Epithelial cell of esophagus (primary cell): ENCODE measurements at regions not wholly inside any gene's neighbourhood (a gene's known extent, or its start where the extent isn't known, plus 50 kb on each side); places are given as distances from the start of the nearest gene placed in this dataset.

ENCODE experiments used
- DNase-seq: peaks from one replicate; pipeline ENCODE4 v3.0.0; 2010; ENCODE audit warnings: low read depth
- H3K4me3 ChIP-seq: 2 replicates; pipeline ENCODE4 v1.5.1; 2011; ENCODE audit warnings: mild to moderate bottlenecking, low read length, control low read depth
- TF ChIP-seq, protein P1 (sequence below): IDR thresholded peaks from 2 replicates; pipeline ENCODE4 v1.5.1; 2011; ENCODE audit warnings: low read depth, mild to moderate bottlenecking, low read length, control low read depth, inconsistent platforms; ENCODE audit not compliant: insufficient read depth; ENCODE audit errors: missing control alignments

DNA sequence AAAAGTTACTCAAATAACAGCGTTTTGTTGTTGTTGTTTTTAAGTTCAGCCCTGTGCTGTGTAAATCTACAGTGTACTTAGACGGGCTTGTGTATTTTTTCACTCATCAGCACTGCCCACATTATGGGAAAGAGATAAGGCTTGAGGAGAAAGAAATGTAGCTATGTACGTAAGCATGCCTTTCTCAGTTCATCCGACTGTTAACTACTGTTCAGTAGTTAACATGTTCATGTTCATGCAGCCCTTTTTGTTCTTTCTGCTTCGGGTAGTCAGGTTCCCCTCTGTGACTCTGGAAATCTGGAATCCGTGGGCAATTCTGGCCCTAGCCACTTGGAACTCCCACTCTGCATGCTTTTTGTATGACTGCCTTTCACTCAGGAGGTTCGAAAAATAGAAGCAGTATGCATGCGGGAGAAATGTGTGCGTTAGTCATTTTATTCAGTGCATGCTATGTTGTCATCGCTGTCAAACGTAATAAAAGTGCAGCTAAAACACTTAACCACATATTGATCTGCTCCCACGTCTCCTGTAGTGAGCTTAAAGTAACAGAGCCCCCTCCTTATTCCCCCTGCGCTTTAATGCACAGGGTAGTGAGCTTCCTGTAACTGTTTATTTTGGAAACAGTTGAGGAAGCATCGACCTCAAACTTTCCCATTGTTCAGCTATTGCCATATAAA, 283.1 kb upstream of the NR2F2 start:
- H3K4me3 ChIP-seq = no peak overlapping the region
- DNase-seq = peak; percentile 52

GRCh38 chr15:96049323-96049722, 281.2 kb upstream of the NR2F2 start:
- DNase-seq = no peak
- H3K4me3 ChIP-seq = no peak overlapping the region
- TF ChIP-seq, protein P1, sequence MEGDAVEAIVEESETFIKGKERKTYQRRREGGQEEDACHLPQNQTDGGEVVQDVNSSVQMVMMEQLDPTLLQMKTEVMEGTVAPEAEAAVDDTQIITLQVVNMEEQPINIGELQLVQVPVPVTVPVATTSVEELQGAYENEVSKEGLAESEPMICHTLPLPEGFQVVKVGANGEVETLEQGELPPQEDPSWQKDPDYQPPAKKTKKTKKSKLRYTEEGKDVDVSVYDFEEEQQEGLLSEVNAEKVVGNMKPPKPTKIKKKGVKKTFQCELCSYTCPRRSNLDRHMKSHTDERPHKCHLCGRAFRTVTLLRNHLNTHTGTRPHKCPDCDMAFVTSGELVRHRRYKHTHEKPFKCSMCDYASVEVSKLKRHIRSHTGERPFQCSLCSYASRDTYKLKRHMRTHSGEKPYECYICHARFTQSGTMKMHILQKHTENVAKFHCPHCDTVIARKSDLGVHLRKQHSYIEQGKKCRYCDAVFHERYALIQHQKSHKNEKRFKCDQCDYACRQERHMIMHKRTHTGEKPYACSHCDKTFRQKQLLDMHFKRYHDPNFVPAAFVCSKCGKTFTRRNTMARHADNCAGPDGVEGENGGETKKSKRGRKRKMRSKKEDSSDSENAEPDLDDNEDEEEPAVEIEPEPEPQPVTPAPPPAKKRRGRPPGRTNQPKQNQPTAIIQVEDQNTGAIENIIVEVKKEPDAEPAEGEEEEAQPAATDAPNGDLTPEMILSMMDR = no peak

More for the DNA sequence above, 283.1 kb upstream of the NR2F2 start:
- TF ChIP-seq, protein P1 = no peak

- peak; percentile 34 for DNase-seq
- TF ChIP-seq, protein P1 = no peak
Measured at GRCh38 chr15:96049766-96050165, 280.7 kb upstream of the NR2F2 start.

DNA sequence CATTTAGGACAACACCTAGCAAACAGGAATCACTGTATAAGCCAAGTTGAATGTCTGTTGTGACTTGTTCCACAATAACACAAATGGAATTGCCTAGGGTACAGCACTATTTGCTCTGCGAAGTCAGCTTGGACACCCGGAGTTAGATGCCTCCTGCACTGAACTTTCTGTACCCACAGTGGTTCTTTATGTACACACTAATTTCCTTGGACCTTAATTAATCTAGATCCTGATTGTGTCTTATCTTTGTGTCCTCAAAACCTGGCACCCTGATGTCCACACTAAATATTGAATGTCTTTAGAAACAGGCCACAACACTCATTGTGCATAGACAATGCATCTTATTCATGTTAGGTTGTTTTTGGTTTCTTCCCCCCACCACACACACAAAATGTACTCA, 278.9 kb upstream of the NR2F2 start:
- TF ChIP-seq, protein P1 = no peak

More at GRCh38 chr15:96049766-96050165, 280.7 kb upstream of the NR2F2 start:
- no peak overlapping the region for H3K4me3 ChIP-seq

GRCh38 chr15:96052154-96052553, 278.3 kb upstream of the NR2F2 start:
- TF ChIP-seq, protein P1 = no peak
- no peak for DNase-seq
- H3K4me3 ChIP-seq = no peak overlapping the region

More for the DNA sequence above, 278.9 kb upstream of the NR2F2 start:
- no peak overlapping the region for H3K4me3 ChIP-seq
- DNase-seq = peak; percentile 6

- DNase-seq = no peak
- TF ChIP-seq, protein P1 = no peak
- H3K4me3 ChIP-seq = peak overlapping the region; percentile 35
Measured at GRCh38 chr15:96052572-96053030, 277.9 kb upstream of the NR2F2 start.
